DND-41 (cell line): ENCODE measurements at regions not wholly inside any gene's neighbourhood (a gene's known extent, or its start where the extent isn't known, plus 50 kb on each side); places are given as distances from the start of the nearest gene placed in this dataset.

Experiments used
- ATAC-seq: fragments of 200-7000 bp; cut with Tn5 transposase; 3 replicates; pipeline ENCODE4 v1.9.1; 2021; ENCODE audit warnings: low read depth; ENCODE audit not compliant: insufficient read depth
- DNase-seq: peaks from one replicate; pipeline ENCODE4 v3.0.0-alpha.2; 2020
- H2AFZ ChIP-seq: 2 replicates; pipeline ENCODE4 v1.6.0; 2012; ENCODE audit warnings: low read depth, low read length
- H3K27ac ChIP-seq: 2 replicates; pipeline ENCODE4 v1.5.1; 2012; ENCODE audit warnings: low read length, inconsistent platforms
- H3K27me3 ChIP-seq: fragments of 200-600 bp; sonication (generic); 2 replicates; pipeline ENCODE4 v1.6.0; 2012; ENCODE audit warnings: low read length, mild to moderate bottlenecking, inconsistent platforms; ENCODE audit not compliant: insufficient read depth, poor library complexity
- H3K36me3 ChIP-seq: 2 replicates; pipeline ENCODE4 v1.5.1; 2012; ENCODE audit warnings: low read length, inconsistent platforms; ENCODE audit not compliant: insufficient read depth
- H3K4me1 ChIP-seq: 2 replicates; pipeline ENCODE4 v1.5.1; 2012; ENCODE audit warnings: mild to moderate bottlenecking, low read length; ENCODE audit not compliant: insufficient read depth
- H3K4me2 ChIP-seq: 2 replicates; pipeline ENCODE4 v1.6.0; 2012; ENCODE audit warnings: mild to moderate bottlenecking, moderate library complexity, low read length, inconsistent platforms; ENCODE audit not compliant: insufficient read depth
- H3K4me3 ChIP-seq, 2 experiments: fragments of 200-600 bp in 1 of 2; shearing (Covaris generic) in 1 of 2; 2 replicates each; pipeline ENCODE4 v1.5.1; 2012 to 2016; ENCODE audit warnings: inconsistent platforms in 2 of 2, low read length in 2 of 2, mild to moderate bottlenecking in 2 of 2, low read depth in 1 of 2, moderate library complexity in 1 of 2
- H3K79me2 ChIP-seq: 2 replicates; pipeline ENCODE4 v1.6.0; 2012; ENCODE audit warnings: low read length, inconsistent platforms; ENCODE audit not compliant: insufficient read depth
- H3K9ac ChIP-seq: 2 replicates; pipeline ENCODE4 v1.6.0; 2012; ENCODE audit warnings: low read depth, mild to moderate bottlenecking, inconsistent platforms, low read length, moderate library complexity
- H3K9me3 ChIP-seq: 2 replicates; pipeline ENCODE4 v1.5.1; 2012; ENCODE audit warnings: low read length, moderate library complexity, mild to moderate bottlenecking, inconsistent platforms; ENCODE audit not compliant: insufficient read depth, severe bottlenecking
- H4K20me1 ChIP-seq: 2 replicates; pipeline ENCODE4 v1.6.0; 2012; ENCODE audit warnings: low read length; ENCODE audit not compliant: insufficient read depth
- CTCF ChIP-seq: IDR thresholded peaks from 2 replicates; pipeline ENCODE4 v1.5.1; 2012; ENCODE audit warnings: borderline replicate concordance, low read length, moderate library complexity, mild to moderate bottlenecking; ENCODE audit not compliant: poor library complexity, severe bottlenecking; ENCODE audit errors: extremely low read depth
- EZH2 ChIP-seq: IDR thresholded peaks from 3 replicates; pipeline ENCODE4 v1.6.1; 2012; ENCODE audit warnings: borderline replicate concordance, low read depth, mild to moderate bottlenecking, moderate library complexity, low read length, inconsistent platforms; ENCODE audit not compliant: severe bottlenecking

- DNase-seq: no peak
Observed at GRCh38 chr6:91185072-91185471, 598.2 kb upstream of the MAP3K7 start.

DNA sequence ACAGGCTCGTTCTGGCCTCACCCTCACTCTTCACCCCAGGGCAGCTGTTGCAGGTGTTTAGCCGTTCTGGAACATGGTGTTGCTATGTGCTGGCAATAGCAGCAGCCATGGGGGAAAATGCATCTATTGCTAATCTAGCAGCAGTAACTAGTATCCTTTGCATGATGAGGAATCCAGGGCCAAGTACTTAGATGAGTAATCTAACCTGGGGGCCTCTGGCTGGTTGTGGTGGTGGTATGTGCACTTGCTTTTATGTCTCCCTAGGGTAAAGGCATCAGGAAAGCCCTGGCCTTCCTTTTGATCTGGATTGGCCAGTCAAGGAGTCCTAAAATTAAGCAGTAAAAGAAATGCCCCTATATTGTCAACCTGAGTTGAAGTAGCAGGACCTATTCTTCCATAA is 594.5 kb upstream of the MAP3K7 start:
- H2AFZ ChIP-seq: no peak overlapping the region
- no peaks in the 10 kb centered on the region for H3K36me3 ChIP-seq
- no peak for ATAC-seq
- DNase-seq: no peak
- H3K27ac ChIP-seq: no peak overlapping the region
- H3K4me1 ChIP-seq: no peaks in the 10 kb centered on the region
- H3K4me2 ChIP-seq: no peak overlapping the region
- TF ChIP-seq CTCF (no peak), EZH2 (no peak)
- H3K9me3 ChIP-seq: no peaks in the 10 kb centered on the region
- no peaks in the 10 kb centered on the region for H4K20me1 ChIP-seq
- no peaks in the 10 kb centered on the region for H3K27me3 ChIP-seq
- H3K4me3 ChIP-seq: no peak overlapping the region
- H3K79me2 ChIP-seq: no peaks in the 10 kb centered on the region
- no peak overlapping the region for H3K9ac ChIP-seq

More at GRCh38 chr6:91185072-91185471, 598.2 kb upstream of the MAP3K7 start:
- Histone ChIP-seq H3K27ac (no peak overlapping the region), H4K20me1 (no peaks in the 10 kb centered on the region), H3K9me3 (no peaks in the 10 kb centered on the region), H3K4me2 (no peak overlapping the region), H3K4me3 (no peak overlapping the region), H2AFZ (no peak overlapping the region), H3K4me1 (no peaks in the 10 kb centered on the region), H3K9ac (no peak overlapping the region), H3K27me3 (no peaks in the 10 kb centered on the region), H3K79me2 (no peaks in the 10 kb centered on the region), H3K36me3 (no peaks in the 10 kb centered on the region)
- TF ChIP-seq CTCF: no peak
- TF ChIP-seq EZH2: no peak
- no peak for ATAC-seq

DNA sequence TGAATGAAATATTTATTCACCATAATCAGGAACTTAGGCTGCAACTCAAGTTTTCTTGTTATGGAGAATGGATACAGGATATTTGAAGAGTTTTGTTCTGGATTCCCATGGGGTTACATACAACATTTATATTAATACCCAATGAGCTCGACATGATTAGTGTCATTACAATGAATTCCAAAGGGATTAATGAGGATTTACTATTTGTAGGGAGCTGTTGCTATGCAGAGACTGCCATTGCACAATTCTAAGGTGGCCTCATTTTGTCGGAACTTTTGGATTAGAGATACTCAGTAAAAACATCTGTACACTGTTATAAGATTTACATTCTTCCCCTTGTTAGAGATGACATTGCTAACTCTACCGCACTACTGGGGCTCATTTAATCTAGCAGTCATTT is 586.8 kb upstream of the MAP3K7 start:
- Histone ChIP-seq H4K20me1 (no peaks in the 10 kb centered on the region), H3K36me3 (no peaks in the 10 kb centered on the region), H3K9ac (no peak overlapping the region), H3K4me3 (no peak overlapping the region), H3K4me1 (no peaks in the 10 kb centered on the region), H3K4me2 (no peak overlapping the region), H3K27ac (no peak overlapping the region), H3K9me3 (no peaks in the 10 kb centered on the region), H2AFZ (no peak overlapping the region), H3K79me2 (no peaks in the 10 kb centered on the region), H3K27me3 (no peaks in the 10 kb centered on the region)
- ATAC-seq (no peak), DNase-seq (no peak)
- TF ChIP-seq EZH2 (no peak), CTCF (no peak)

DNA sequence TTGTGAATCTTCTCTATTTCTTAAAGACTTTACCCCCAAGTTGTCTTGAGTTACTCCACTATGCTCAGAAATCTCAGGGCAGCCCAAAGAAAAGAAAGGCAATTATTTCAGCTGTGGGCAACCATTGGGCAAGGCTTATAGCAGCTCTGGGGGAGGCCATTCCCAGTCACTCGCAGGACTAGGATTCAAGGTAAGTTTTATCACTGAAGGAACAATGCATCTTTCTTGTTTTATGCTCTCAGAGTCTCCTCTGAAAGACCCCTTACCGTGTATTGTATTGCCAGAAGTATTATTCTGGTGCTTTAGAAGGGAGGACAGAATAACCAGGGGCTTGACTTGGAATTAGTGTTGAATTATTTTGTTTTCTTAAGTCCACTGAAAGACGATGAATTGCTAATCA is 586.3 kb upstream of the MAP3K7 start:
- H3K27ac ChIP-seq: no peak overlapping the region
- H3K4me3 ChIP-seq: no peak overlapping the region
- ATAC-seq: no peak
- H2AFZ ChIP-seq: no peak overlapping the region
- H3K9me3 ChIP-seq: no peaks in the 10 kb centered on the region
- no peaks in the 10 kb centered on the region for H3K79me2 ChIP-seq
- no peaks in the 10 kb centered on the region for H3K4me1 ChIP-seq
- no peak overlapping the region for H3K9ac ChIP-seq
- DNase-seq: no peak
- H3K4me2 ChIP-seq: no peak overlapping the region
- H3K36me3 ChIP-seq: no peaks in the 10 kb centered on the region
- peaks cover 3% of the 10 kb centered on the region for H3K27me3 ChIP-seq
- H4K20me1 ChIP-seq: no peaks in the 10 kb centered on the region
- TF ChIP-seq EZH2 (no peak), CTCF (no peak)
